Brain pericyte (primary cell): ENCODE measurements at regions not wholly inside any gene's neighbourhood (a gene's known extent, or its start where the extent isn't known, plus 50 kb on each side); places are given as distances from the start of the nearest gene placed in this dataset.

ENCODE experiments used
- DNase-seq: peaks from one replicate; pipeline ENCODE4 v3.0.0-alpha.2; 2012; ENCODE audit warnings: low read depth, low spot score

GRCh38 chr2:133667085-133667484 is 98.8 kb upstream of the NCKAP5 start:
- no peak for DNase-seq

- DNase-seq: no peak
These were observed 99.7 kb upstream of the NCKAP5 start for GRCh38 chr2:133667968-133668367.

- DNase-seq: no peak
These were observed 100.3 kb upstream of the NCKAP5 start for GRCh38 chr2:133668547-133668946.

- DNase-seq: no peak
These were observed 105.1 kb upstream of the NCKAP5 start for GRCh38 chr2:133673305-133673905.

GRCh38 chr2:133674066-133674432 is 105.8 kb upstream of the NCKAP5 start:
- DNase-seq: no peak

GRCh38 chr2:133674433-133675331 is 106.4 kb upstream of the NCKAP5 start:
- peak; percentile 31 for DNase-seq

- no peak for DNase-seq
These were observed 108.3 kb upstream of the NCKAP5 start for GRCh38 chr2:133676392-133677130.

GRCh38 chr2:133680343-133681049 is 112.2 kb upstream of the NCKAP5 start:
- DNase-seq: no peak

GRCh38 chr2:133682347-133682746 is 114.1 kb upstream of the NCKAP5 start:
- DNase-seq: no peak

- no peak for DNase-seq
These were observed 114.6 kb upstream of the NCKAP5 start for GRCh38 chr2:133682906-133683305.

GRCh38 chr2:133685636-133686215 is 117.5 kb upstream of the NCKAP5 start:
- no peak for DNase-seq

- no peak for DNase-seq
These were observed 122.5 kb upstream of the NCKAP5 start for GRCh38 chr2:133690780-133691179.

- no peak for DNase-seq
These were observed 123.1 kb upstream of the NCKAP5 start for GRCh38 chr2:133691336-133691735.

- no peak for DNase-seq
These were observed 137.0 kb upstream of the NCKAP5 start for GRCh38 chr2:133705287-133705686.

GRCh38 chr2:133710613-133711012 is 142.3 kb upstream of the NCKAP5 start:
- DNase-seq: no peak

GRCh38 chr2:133711201-133711600 is 142.9 kb upstream of the NCKAP5 start:
- DNase-seq: no peak

GRCh38 chr2:133711806-133712205 is 143.5 kb upstream of the NCKAP5 start:
- DNase-seq: no peak

- DNase-seq: no peak
These were observed 144.1 kb upstream of the NCKAP5 start for GRCh38 chr2:133712369-133712768.

- DNase-seq: no peak
These were observed 144.9 kb upstream of the NCKAP5 start for GRCh38 chr2:133713049-133713580.

- no peak for DNase-seq
These were observed 147.9 kb upstream of the NCKAP5 start for GRCh38 chr2:133716166-133716565.

GRCh38 chr2:133717497-133717896 is 149.2 kb upstream of the NCKAP5 start:
- DNase-seq: no peak
